ENCODE measurements at regions not wholly inside any gene's neighbourhood (a gene's known extent, or its start where the extent isn't known, plus 50 kb on each side); places are given as distances from the start of the nearest gene placed in this dataset.

- TF ChIP-seq CTCF (IDR thresholded peaks at IDR 0.05; ENCODE audit: borderline replicate concordance, insufficient read depth, low read depth, low read length) = no peak
Measured at GRCh38 chr2:104406261-104406726, 447.6 kb upstream of the POU3F3 start.

GRCh38 chr2:104407641-104408040, 446.3 kb upstream of the POU3F3 start:
- H3K4me3 ChIP-seq (ENCODE audit: low read depth, low read length) = no peak overlapping the region
- TF ChIP-seq CTCF (IDR thresholded peaks at IDR 0.05; ENCODE audit: borderline replicate concordance, insufficient read depth, low read depth, low read length) = no peak

More at GRCh38 chr2:104406261-104406726, 447.6 kb upstream of the POU3F3 start:
- H3K4me3 ChIP-seq (ENCODE audit: low read depth, low read length) = no peak overlapping the region

- TF ChIP-seq CTCF (IDR thresholded peaks at IDR 0.05; ENCODE audit: borderline replicate concordance, insufficient read depth, low read depth, low read length) = no peak
- no peak overlapping the region for H3K4me3 ChIP-seq (ENCODE audit: low read depth, low read length)
Measured at GRCh38 chr2:104408266-104408665, 445.6 kb upstream of the POU3F3 start.

DNA sequence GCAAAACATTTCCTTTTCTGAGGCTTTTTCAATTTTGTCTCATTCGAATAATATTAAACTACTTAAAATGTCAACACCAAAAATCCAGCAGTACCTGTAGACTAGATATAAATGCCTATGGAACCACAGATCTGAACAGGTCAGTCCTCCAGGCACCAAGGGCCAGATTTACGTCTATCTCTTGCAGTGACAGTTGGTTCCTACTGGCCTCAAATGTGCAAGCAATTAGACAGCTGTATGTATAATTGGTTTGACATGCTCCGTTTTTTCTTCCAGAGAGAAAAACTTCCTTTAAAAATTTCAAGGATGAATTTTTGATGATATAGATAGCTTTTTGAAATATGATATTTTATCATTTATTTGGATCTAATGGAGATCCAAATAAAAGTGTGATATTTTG, 443.8 kb upstream of the POU3F3 start:
- no peak overlapping the region for H3K4me3 ChIP-seq (ENCODE audit: low read depth, low read length)
- TF ChIP-seq CTCF (IDR thresholded peaks at IDR 0.05; ENCODE audit: borderline replicate concordance, insufficient read depth, low read depth, low read length) = no peak

GRCh38 chr2:104412384-104412783, 441.5 kb upstream of the POU3F3 start:
- TF ChIP-seq CTCF (IDR thresholded peaks at IDR 0.05; ENCODE audit: borderline replicate concordance, insufficient read depth, low read depth, low read length) = peak; percentile 63
- no peak overlapping the region for H3K4me3 ChIP-seq (ENCODE audit: low read depth, low read length)

- no peak for TF ChIP-seq CTCF (IDR thresholded peaks at IDR 0.05; ENCODE audit: borderline replicate concordance, insufficient read depth, low read depth, low read length)
Measured at GRCh38 chr2:104413890-104414289, 440.0 kb upstream of the POU3F3 start.

GRCh38 chr2:104415284-104415683, 438.6 kb upstream of the POU3F3 start:
- no peak for TF ChIP-seq CTCF (IDR thresholded peaks at IDR 0.05; ENCODE audit: borderline replicate concordance, insufficient read depth, low read depth, low read length)

More at GRCh38 chr2:104413890-104414289, 440.0 kb upstream of the POU3F3 start:
- H3K4me3 ChIP-seq (ENCODE audit: low read depth, low read length) = no peak overlapping the region

More at GRCh38 chr2:104415284-104415683, 438.6 kb upstream of the POU3F3 start:
- H3K4me3 ChIP-seq (ENCODE audit: low read depth, low read length) = no peak overlapping the region
